NOMO-1 (cell line): ENCODE measurements at regions not wholly inside any gene's neighbourhood (a gene's known extent, or its start where the extent isn't known, plus 50 kb on each side); places are given as distances from the start of the nearest gene placed in this dataset.
"Not testable (repeated sequence)": the region's sequence is repeated elsewhere in the genome, so short reads cannot be mapped to it uniquely, and the experiment has no call there.

Source experiments
- DNase-seq, 2 experiments: peaks; one replicate each; lab custom pipeline; 2025; ENCODE audit not compliant: unreplicated experiment in 2 of 2; lab: John Stamatoyannopoulos, UW

- DNase-seq: no peak
Measured at GRCh38 chr5:54825005-54825404, 160.4 kb downstream of the ESM1 start.

GRCh38 chr5:54823006-54823405 is 162.4 kb downstream of the ESM1 start:
- DNase-seq: no peak

GRCh38 chr5:54822324-54822687 is 163.1 kb downstream of the ESM1 start:
- no peak for DNase-seq

GRCh38 chr5:54821445-54822323 is 163.7 kb downstream of the ESM1 start:
- DNase-seq: no peak

DNA sequence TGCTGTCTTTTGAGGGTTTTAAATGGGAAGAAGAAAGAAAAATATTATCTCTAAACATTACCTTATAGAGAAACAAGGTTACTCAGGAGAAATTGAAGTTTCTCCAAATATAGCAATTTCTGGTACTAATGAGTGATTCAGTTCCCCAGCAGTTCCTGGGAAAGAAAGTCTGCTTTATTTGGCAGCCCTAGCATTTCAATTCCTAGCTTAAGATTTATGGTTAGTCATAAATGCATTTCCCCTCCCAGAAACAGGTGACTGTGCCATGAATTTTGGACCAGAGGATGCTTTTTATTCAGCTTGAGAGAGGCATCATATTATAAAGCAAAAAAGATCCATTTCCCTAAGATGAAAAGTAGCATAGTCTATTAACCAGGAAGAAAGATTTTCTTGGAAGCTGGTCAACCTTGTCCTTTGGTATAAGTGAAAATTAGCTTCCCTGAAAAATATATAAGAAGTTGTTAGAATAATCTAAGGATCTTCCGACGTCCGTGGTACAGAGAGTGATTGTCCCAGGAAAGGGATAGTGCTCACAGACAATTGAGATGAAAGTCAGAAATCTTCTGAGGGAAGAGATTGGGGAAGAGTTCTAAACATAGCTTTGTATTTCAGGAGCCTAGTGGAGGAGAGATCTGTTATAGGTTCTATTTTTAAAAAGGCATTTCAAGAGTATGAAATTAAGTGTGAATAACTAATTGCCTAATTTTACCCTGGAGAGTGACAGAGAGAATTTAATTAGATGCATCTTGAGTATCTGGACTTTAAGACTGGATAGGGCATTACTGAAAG is 164.9 kb downstream of the ESM1 start:
- no peak for DNase-seq

DNA sequence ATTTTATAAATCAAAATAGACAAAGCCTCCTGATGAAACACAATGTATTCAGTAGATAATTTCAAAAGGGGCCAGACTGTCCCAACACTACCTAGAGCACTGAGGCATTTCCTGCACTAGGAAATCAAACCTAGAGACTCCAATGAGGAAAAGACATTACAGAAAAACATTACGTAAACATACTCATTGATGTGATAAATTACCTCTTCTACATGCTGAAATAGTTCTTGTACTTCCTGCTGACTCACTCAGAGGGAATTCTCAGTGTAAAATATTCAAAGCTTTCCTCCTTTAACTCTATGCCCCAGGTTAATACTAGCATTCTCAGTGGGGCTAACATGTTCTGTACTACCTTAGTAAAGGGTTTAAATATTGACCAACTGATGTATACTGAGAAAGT is 178.0 kb downstream of the ESM1 start:
- peak in 1 of 2 experiments; percentile 30 for DNase-seq

DNA sequence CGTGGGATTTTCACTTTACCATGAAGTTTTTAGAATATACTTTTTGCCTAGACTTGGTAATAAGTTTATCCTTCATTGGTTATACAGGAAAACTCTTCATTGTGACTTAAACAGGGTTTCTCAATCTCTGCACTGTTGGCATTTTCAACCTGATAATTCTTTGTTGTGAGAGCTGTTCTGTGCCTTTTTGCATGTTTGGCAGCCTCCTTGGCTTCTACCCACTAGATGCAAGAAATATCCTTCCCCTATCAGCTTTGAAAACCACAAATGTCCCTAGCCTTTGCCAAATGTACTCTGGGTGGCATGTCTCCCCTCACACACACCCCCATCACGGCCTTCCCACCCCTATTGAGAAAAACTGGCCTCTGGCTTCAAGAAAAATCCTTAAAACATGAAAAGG is 180.9 kb downstream of the ESM1 start:
- no peak for DNase-seq

GRCh38 chr5:54804086-54804485 is 181.3 kb downstream of the ESM1 start:
- DNase-seq: no peak

- no peak for DNase-seq
Measured at GRCh38 chr5:54803471-54804011, 181.9 kb downstream of the ESM1 start.

DNA sequence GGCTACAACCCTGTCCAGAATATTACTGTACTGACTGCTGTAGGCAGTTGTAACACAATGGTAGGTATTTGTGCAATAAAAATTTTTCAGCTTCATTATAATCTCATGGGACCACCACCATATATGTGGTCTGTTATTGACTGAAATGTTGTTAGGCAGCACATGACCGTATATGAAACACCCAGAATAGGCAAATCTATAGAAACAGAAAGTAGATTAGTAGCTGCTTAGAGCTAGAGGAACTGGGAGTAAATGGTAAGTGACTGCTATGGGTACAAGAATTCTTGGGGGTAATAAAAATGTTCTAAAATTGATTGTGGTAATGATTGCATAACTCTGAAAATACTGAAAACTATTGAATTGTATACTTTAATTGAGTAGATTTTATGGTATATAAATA is 185.7 kb downstream of the ESM1 start:
- peak; percentile 38 to 67 for DNase-seq

DNA sequence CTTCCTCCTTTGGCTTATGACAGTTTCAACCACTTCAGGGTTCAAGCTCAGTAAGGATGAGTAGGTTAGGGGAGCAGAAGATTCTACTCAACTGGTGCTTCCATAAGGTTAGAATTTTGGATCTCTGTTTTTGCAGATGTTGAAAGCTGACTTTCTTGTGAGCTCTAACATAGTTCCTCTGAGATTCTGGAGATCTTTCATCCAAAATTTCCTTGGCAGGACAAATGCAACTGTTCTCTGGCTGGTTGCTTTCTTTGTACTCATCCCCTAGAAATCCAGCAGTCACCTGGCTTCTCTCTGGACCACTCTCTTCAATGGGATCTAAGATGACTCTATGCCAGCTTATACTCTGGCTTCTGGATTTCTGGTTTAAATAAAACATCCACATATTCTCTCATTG is 189.6 kb downstream of the ESM1 start:
- DNase-seq: no peak

DNA sequence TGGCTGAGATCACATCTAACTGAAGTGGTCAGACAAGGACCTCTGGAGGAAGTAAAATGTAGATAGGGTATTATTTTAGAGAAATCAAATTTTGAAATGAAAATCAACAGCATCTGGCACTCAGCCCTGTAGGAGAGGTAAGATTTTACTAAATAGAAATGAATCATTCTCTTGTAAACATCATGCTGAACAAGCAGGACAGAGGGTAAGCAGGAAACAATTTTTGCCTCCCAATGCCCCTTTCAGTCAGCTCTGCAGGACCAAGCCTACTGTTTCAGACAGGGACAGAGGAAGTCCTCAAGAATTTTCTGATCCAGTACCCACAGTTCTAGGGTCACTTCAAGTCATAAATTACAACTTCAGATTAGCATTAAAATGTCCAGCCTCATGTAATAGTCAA is 190.1 kb downstream of the ESM1 start:
- DNase-seq: no peak

- DNase-seq: no peak
Measured at GRCh38 chr5:54794135-54794975, 191.0 kb downstream of the ESM1 start.

GRCh38 chr5:54793468-54794134 is 191.8 kb downstream of the ESM1 start:
- no peak for DNase-seq

- DNase-seq: no peak
Measured at GRCh38 chr5:54792611-54793404, 192.6 kb downstream of the ESM1 start.

- DNase-seq: not testable (repeated sequence)
Measured at GRCh38 chr5:54787910-54788309, 197.5 kb downstream of the ESM1 start.

DNA sequence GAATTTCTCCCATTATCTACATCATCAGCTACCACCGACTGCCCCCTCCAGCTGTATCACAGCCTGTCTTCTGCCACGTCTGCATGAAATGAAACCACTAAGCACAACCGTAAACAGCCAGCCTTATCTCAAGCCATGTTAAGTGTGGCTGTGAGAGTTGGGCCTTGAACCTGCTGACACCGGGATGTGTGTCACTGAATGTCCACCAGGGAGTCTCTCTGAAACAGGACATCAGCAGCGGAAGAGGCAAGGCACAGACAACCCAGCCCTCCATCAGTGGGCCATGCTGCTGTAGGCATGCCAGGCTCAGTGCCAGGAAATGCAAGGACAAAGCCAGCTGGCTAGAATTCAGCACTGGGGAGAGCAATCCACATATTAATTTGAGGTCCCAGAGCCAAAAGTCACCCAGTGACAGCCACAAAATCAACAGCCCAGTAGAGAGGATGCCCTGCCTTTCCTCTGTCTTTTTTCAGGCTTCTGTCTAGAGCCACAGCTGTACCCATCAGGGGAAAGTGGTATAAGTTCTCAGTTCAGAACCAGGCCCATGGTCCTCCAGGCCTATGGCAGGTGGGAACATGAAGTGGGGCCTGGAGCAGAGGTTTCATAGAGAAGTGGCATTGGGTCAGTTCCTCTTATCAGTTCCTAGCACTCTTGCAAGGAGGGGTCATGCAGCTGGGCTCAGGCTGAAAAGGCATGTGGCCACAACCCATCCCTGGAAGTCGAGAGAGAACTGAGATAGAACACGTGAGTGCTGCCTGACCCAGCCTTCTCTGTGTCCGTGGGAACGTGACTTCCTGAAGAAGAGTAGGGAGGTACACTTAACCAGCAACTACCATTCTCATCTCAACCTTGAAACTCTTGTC is 199.4 kb downstream of the ESM1 start:
- peak; percentile 78 to 94 for DNase-seq

- DNase-seq: no peak
Measured at GRCh38 chr5:54778783-54779182, 206.6 kb downstream of the ESM1 start.

DNA sequence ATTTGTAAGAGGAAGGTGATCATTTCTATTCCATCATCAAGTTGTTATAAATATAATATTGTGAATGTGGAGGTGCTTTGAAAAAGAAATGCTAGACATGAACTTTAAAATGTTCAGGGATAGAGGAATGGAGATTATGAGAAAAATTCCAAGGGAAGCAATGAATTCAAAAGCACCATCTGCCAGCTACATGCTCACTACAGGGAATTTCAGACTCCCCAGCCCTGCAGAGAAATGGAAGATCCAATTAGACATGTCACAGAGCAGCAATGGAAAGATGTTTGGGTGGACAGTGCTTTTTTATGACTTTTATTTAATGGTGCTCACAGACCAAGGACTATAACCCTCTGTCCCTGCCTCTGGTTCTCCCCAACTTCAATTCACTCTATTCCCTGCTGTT is 209.7 kb downstream of the ESM1 start:
- no peak for DNase-seq
